ENCODE measurements at regions not wholly inside any gene's neighbourhood (a gene's known extent, or its start where the extent isn't known, plus 50 kb on each side); places are given as distances from the start of the nearest gene placed in this dataset.
A peak's percentile ranks its signal among the peaks of the same experiment; 100 is the strongest.

DNA sequence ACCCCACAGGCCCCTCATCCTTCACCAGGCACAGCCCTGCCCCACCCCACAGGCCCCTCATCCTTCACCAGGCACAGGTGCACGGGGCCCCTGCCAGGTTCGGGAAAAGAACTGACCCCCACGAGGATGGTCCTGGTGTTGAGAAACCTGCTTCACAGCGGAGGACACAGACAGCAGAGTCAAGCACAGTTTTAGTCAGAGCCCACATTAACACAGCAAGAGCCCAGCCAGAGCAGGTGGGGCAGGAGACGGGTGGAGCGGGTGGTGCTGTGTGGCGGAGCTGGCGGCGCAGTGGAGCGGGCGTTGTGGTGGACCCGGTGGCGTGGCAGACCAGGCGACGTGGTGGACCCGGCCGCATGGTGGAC is 1085.5 kb downstream of the BRD1 start:
- DNase-seq, result no peak

- DNase-seq, result peak; percentile 52
These were observed 1086.1 kb downstream of the BRD1 start for GRCh38 chr22:48741540-48741939.

GRCh38 chr22:48740731-48741405 is 1086.8 kb downstream of the BRD1 start:
- peak; percentile 50 for DNase-seq

DNA sequence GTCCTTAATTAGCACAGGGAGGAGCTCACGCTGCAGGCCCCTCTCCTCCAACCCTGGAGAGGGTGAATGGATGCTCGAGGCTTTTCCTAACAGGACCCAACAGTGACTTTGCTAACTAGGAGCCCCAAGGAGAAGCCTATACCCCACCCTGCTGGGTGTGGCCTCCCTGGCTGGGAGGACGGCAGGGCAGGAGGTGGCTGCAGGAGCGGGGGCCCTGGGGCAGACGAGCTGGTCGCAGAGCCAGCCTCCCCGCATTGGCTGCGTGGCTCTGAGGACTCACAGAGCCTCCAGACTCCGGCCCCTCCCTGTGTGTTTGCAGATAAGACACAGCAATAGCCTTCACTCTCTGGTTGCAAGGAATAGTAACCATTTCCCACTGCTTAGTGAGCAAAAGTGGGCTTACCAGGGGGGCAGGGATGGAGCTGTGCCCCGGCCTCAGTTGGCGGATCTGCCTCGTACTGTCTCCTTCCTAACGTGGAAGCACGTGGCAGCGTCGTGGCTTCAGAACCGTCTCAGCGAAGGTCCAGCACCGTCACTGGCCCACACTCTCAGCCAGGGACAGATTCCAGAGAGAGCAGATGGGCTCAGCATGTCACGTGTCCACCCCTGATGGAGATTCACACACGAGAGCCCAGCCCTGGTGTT is 1087.5 kb downstream of the BRD1 start:
- DNase-seq, result peak; percentile 27

DNA sequence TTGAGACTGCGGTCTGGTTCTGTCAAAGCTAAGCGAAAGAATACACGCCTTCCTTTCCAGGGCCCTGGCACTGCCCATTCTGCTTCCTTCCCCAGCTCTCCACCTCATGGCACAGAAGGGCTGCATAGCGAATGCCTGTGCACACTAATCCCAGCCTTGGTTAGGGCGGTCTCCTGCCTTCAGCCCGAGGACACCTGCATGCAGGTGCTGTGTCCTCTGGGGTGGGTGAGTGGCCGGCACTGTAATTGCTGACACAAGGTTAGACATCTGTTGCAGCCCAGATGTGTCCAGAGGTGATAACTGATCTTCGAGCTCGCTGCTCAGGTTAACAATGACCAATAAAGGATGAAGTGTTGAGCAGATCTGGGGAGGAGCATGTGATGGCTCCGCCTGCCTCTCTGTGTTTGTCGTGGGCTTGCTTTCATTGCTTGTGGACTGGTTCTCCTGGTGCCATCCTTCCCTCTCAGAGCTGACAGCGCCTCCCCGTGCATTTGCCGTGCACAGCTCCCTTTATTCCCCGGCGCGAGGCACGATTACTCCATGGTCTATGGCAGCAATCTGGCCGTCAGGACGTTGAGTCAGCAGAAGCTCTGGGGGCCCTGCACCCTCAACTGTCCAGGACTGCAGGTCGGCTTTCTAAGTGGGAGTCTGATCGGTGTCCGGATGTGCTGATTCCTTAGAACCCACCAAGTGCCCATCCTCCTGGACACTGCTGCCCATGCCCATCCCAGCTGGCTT is 1088.2 kb downstream of the BRD1 start:
- peak; percentile 51 for DNase-seq

DNA sequence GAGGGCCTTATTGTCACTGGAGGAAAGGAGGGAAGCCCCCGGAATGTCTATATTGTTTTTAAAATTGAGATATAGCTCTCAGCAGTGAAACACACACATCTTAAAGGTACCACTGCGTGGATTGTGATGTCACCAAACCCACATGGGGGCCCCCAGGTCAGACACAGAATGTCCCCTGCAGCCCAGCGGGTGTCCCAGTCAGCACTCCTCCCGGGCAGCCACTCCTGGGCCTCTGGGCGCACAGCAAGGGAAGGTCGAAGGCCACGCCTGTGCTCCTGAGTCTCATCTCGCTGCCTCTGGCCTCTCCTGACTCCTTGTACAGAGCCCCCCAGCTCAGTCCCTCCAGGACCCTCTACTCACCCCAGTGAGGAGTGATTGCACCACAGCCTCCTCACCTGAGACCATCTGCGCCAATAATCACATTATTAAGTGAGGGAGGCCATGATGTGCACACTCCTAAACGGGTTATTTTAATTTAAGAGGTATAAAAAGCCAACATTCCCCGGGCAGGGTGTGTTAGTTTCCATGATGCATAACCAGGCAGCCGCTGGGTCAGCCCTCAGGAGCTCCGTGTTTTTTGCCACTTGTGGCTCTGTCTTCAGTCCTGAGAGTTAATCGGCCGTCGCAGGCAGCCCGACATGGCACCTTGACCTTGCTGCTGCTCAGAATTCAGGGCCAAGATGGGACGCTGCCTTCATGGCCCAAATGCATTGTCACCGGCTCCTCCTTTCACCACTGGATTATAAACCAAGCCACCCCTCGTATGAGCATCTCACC is 1089.3 kb downstream of the BRD1 start:
- DNase-seq, result peak; percentile 43

DNA sequence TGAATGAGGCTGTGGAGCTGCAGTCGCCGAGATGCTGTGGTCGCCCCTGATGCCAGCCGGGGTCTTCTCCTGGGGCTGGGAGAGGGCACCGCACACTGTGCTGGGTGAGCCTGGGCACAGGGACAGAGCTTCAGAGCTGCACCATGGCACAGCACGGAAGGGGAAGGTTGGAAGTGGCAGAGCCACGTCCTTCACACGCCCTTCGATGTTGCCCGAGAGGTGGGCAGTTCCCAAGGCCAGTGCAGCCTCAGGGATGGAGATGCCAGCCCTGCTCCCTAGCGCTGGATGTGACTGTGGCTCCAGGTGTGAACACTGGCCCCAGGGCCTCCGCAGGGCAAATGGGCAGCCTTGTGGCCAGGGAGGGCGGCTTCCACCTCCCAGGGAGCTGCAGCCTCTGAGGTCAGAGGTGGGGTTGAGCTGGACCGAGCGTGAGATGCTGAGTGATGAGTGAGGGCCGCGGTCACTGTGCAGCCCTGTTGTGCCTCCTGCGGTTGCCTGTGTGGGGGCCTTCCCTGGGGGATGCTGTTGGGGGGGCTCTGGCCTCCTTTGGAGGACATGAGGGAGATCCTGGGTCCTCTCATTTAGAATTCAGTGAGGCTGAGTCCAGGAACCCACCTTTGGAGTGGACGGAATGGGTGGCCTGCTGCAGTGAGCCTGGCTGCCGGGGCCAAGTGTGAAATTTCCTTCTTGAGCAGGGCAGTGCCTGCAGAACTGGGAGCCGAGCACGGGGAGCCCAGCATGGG is 1090.0 kb downstream of the BRD1 start:
- peak; percentile 54 for DNase-seq

- DNase-seq, result no peak
These were observed 1090.8 kb downstream of the BRD1 start for GRCh38 chr22:48736593-48737460.

GRCh38 chr22:48734961-48735360 is 1092.7 kb downstream of the BRD1 start:
- DNase-seq, result no peak

DNA sequence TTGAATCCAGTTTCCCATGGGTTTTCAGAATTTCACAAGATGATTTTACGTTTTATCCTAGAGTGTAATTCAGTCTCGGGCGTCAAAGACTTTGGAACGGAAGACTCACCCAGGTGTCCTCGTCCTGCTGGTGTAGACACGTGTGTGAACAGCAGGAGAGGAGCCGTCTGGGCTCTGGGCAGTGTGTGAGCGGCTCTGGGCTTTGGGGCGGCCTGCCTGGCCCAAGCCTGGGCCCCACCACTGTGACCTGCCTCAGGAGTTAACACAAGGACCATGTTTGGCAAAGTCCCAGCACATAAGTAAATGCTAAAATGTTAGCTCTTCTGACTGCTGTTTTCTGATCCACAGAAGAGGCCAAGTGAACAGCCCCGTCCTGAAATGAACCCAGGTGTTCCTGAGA is 1093.3 kb downstream of the BRD1 start:
- no peak for DNase-seq

- DNase-seq, result no peak
These were observed 1098.0 kb downstream of the BRD1 start for GRCh38 chr22:48729499-48730171.

- DNase-seq, result no peak
These were observed 1100.1 kb downstream of the BRD1 start for GRCh38 chr22:48727454-48728058.

DNA sequence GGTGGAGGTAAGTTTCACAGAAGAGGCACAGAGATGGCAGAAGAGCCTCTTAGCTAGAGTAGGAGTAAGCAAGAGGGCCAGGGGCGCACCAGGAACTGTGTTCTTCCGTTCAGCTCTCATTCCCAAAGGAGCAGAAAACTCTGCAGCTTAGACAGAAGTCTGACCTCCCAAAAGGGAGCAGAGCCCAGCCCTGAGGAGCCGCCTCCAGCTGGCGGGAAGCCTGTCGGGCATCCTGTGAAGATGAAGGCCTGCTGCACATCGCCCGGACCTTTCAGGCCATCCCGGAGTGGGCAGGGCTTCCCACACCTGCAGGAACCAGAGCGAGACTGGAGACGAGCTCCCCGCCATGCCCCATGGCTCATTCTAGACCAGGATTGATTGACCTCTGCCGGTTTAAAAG is 1102.8 kb downstream of the BRD1 start:
- no peak for DNase-seq

- no peak for DNase-seq
These were observed 1105.0 kb downstream of the BRD1 start for GRCh38 chr22:48722661-48723060.

- peak; percentile 49 for DNase-seq
These were observed 1106.3 kb downstream of the BRD1 start for GRCh38 chr22:48721395-48721669.

- peak; percentile 43 for DNase-seq
These were observed 1106.8 kb downstream of the BRD1 start for GRCh38 chr22:48720662-48721394.

- peak; percentile 50 for DNase-seq
These were observed 1107.6 kb downstream of the BRD1 start for GRCh38 chr22:48719978-48720661.

DNA sequence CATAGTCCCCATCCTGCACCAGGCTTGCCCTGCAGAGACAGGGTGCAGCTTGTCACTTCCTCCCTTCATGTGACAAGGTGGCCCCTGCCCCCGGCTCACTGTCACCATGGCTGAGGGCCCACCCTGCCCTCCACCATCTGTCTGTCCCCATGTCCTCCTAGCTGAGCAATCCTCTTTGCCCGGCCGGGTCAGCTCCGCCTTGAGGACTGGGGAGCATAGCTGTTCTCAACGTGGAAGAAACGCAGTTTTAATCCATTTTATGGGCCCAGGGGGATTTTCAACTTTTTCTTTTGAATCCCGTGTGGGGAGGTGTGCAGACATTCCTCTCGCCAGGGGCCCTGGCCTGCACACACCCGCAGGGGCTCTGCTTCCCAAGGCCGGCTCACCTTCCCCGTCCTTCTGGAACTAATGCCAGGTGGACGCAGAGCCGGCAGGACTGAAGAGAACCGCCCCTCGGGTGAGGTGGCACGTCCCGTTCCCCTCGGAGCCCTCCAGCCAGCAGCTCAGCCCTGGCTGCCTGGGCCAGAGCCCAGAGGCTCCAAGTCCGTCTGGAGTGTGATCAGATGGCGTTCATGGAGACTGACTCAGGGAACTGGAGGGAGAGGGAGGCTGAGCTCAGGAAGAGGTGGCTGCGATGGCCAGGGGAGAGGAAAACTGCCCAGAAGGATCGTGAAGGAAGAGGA is 1108.7 kb downstream of the BRD1 start:
- peak; percentile 38 for DNase-seq
